AG04449 (cell line): ENCODE measurements at regions not wholly inside any gene's neighbourhood (a gene's known extent, or its start where the extent isn't known, plus 50 kb on each side); places are given as distances from the start of the nearest gene placed in this dataset.

Experiments
- CTCF ChIA-PET: fragments of 350-600 bp; formaldehyde crosslinking; extraction: SDS; loops from one replicate; lab custom pipeline; 2021; ENCODE audit warnings: antibody characterized with exemption; lab: Yijun Ruan, JAX
- POLR2A ChIA-PET: fragments of 400-600, 350-600 bp; formaldehyde crosslinking; extraction: SDS; loops from one replicate; lab custom pipeline; 2020; ENCODE audit warnings: antibody characterized with exemption, inconsistent platforms; lab: Yijun Ruan, JAX
- DNase-seq: peaks from one replicate; pipeline ENCODE4 v3.0.0-alpha.2; 2010; ENCODE audit warnings: low read depth, low spot score
- H3K4me3 ChIP-seq: 2 replicates; pipeline ENCODE4 v1.5.1; 2011; ENCODE audit warnings: low read depth, mild to moderate bottlenecking, control low read depth, low read length
- CTCF ChIP-seq: IDR thresholded peaks from one replicate; pipeline ENCODE4 v1.5.1; 2011; ENCODE audit warnings: mild to moderate bottlenecking, moderate library complexity, low read length, control low read depth, inconsistent platforms; ENCODE audit not compliant: insufficient read depth; ENCODE audit errors: missing control alignments

DNA sequence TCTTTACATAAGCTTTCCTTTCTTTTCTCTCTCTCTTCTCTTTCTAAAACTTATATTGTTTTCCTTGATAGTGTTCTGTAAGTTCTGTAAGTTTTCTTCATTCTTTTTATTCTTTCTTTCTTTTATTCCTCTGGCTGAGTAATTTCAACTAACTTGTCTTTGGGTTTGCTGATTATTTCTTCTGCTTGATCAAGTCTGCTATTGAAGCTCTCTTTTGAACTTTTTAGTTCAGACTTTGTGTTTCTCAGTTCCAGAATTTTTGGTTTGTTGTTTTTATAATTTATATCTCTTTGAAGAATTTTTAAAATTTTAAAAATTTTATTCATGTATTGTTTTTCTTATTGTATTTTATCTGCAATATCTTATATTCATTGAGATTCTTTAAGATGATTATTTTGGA lies 795.8 kb upstream of the SALL3 start:
- TF ChIP-seq CTCF: no peak
- CTCF ChIA-PET: no interaction called here
- no peak for DNase-seq
- POLR2A ChIA-PET: no interaction called here
- no peak overlapping the region for H3K4me3 ChIP-seq

GRCh38 chr18:78191276-78191675 lies 788.3 kb upstream of the SALL3 start:
- no peak for DNase-seq
- ChIA-PET POLR2A (no interaction called here), CTCF (no interaction called here)
- no peak overlapping the region for H3K4me3 ChIP-seq
- TF ChIP-seq CTCF: no peak

GRCh38 chr18:78192054-78192453 lies 787.6 kb upstream of the SALL3 start:
- POLR2A ChIA-PET: no interaction called here
- DNase-seq: no peak
- no peak overlapping the region for H3K4me3 ChIP-seq
- CTCF ChIA-PET: no interaction called here
- no peak for TF ChIP-seq CTCF

DNA sequence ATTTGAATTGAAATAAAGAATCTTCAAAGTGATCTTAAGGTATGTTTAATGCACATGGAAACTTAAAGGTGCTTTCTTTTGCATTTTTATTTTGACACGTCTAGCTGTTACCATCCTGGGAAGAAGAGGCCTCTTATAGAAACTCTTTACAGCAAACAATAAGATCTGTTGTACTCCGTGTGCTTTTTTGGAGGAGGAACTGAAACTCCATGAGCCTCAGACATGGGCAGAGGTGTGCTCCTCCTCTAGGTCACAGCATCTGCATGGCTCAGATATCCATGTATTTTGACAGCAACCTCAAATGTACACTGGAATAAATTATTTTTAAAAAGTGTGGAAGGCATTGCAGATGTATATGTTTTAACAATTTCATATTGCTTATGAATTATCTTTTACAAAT lies 783.3 kb upstream of the SALL3 start:
- POLR2A ChIA-PET: no interaction called here
- CTCF ChIA-PET: no interaction called here
- DNase-seq: no peak
- TF ChIP-seq CTCF: no peak
- H3K4me3 ChIP-seq: no peak overlapping the region

DNA sequence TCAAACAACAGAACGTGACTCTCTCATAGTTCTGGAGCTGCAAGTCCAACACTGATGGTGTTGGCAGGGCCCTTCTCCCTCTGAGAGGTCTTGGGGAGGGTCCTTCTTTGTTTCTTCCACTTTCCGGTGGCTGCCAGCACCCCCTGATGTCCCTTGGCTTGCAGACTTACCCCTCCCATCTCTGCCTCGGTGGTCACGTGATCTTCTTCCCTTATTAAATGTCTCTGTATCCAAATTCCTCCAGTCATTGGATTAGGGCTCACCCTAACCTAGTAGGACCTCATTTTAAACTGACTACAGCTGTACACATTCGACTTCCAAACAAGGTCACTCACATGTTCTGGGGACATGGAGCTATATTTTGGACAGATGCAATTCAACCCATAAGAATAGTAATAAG lies 780.6 kb upstream of the SALL3 start:
- CTCF ChIA-PET: no interaction called here
- no peak for TF ChIP-seq CTCF
- H3K4me3 ChIP-seq: no peak overlapping the region
- POLR2A ChIA-PET: no interaction called here
- no peak for DNase-seq

- CTCF ChIA-PET: no interaction called here
- no peak overlapping the region for H3K4me3 ChIP-seq
- no peak for DNase-seq
- TF ChIP-seq CTCF: no peak
- POLR2A ChIA-PET: no interaction called here
These were observed 780.0 kb upstream of the SALL3 start for GRCh38 chr18:78199611-78200010.
